Nephron (organoid): ENCODE measurements at regions not wholly inside any gene's neighbourhood (a gene's known extent, or its start where the extent isn't known, plus 50 kb on each side); places are given as distances from the start of the nearest gene placed in this dataset.
A peak's percentile ranks its signal among the peaks of the same experiment; 100 is the strongest.

Experiments
- H3K27ac Mint-ChIP-seq, 3 experiments: 2 replicates each; pipeline ENCODE4 v1.8.0; 2020; ENCODE audit warnings: mixed read lengths in 3 of 3, mild to moderate bottlenecking in 2 of 3, moderate library complexity in 1 of 3
- H3K27me3 Mint-ChIP-seq: 2 replicates; pipeline ENCODE4 v1.8.0; 2021; ENCODE audit warnings: low read depth, mild to moderate bottlenecking, moderate library complexity, mixed read lengths
- H3K36me3 Mint-ChIP-seq: 2 replicates; pipeline ENCODE4 v1.8.0; 2020; ENCODE audit warnings: low read depth, mixed read lengths
- H3K4me1 Mint-ChIP-seq: 2 replicates; pipeline ENCODE4 v1.8.0; 2020; ENCODE audit warnings: mixed read lengths
- H3K4me3 Mint-ChIP-seq, 3 experiments: 2 replicates each; pipeline ENCODE4 v1.8.0; 2020; ENCODE audit warnings: mild to moderate bottlenecking in 3 of 3, mixed read lengths in 3 of 3, moderate library complexity in 2 of 3
- H3K9me3 Mint-ChIP-seq: 2 replicates; pipeline ENCODE4 v1.8.0; 2020; ENCODE audit warnings: mixed read lengths
- CTCF ChIP-seq, 3 experiments: fragments of 200-600 bp; sonication (generic); IDR thresholded peaks; one replicate each; pipeline ENCODE4 v1.5.0; 2021; ENCODE audit warnings: antibody characterized with exemption in 3 of 3; ENCODE audit not compliant: unreplicated experiment in 3 of 3

- no peaks in the 10 kb centered on the region for H3K36me3 Mint-ChIP-seq
- H3K9me3 Mint-ChIP-seq, result no peaks in the 10 kb centered on the region
- H3K4me1 Mint-ChIP-seq, result no peaks in the 10 kb centered on the region
- TF ChIP-seq CTCF (IDR thresholded peaks at IDR 0.05; ENCODE audit: unreplicated experiment in 3 of 3), result no peak
- H3K27me3 Mint-ChIP-seq, result peaks cover 3% of the 10 kb centered on the region
- no peak overlapping the region for H3K4me3 Mint-ChIP-seq
- H3K27ac Mint-ChIP-seq, result no peak overlapping the region
Measured at GRCh38 chr5:40270274-40270845, 409.4 kb upstream of the PTGER4 start.

DNA sequence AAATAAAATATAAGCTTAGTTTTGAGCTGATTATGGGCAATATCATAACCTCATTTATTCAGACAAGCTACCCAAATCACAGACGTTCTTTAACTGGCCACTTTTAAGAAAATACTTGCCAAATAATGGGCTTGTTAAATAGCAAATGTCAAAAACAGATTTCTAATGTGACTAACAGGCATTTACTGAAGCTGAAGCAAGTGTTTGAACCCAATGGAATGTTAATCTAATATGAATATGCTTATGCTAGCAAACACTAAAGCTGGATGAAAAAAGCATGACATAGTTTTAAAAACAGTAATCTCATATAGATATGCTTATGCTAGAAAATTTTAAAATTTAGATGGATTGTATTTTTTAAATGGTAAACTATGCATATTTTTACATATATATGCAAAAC lies 411.6 kb upstream of the PTGER4 start:
- no peak overlapping the region for H3K27ac Mint-ChIP-seq
- H3K4me3 Mint-ChIP-seq, result no peak overlapping the region
- no peaks in the 10 kb centered on the region for H3K9me3 Mint-ChIP-seq
- no peak for TF ChIP-seq CTCF (IDR thresholded peaks at IDR 0.05; ENCODE audit: unreplicated experiment in 3 of 3)
- H3K36me3 Mint-ChIP-seq, result no peaks in the 10 kb centered on the region
- no peaks in the 10 kb centered on the region for H3K4me1 Mint-ChIP-seq
- H3K27me3 Mint-ChIP-seq, result peaks cover under 1% of the 10 kb centered on the region

DNA sequence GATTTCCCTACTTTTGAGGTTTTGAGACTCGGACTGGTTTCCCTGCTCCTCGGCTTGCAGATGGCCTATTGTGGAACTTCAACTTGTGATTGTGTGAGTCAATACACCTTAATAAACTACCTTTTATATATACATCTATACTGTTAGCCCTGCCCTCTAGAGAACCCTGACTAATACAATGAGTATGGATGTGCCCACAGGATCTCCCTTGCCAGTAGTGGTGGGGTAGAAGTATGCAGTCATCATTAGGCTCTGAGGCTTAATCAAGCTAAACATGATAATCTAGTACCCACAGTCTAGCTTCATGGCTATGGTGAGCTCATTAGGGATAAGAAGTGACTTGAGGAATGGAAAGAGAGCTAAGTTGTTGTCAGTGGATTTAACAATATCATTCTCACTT lies 412.8 kb upstream of the PTGER4 start:
- no peak overlapping the region for H3K27ac Mint-ChIP-seq
- H3K36me3 Mint-ChIP-seq, result no peaks in the 10 kb centered on the region

DNA sequence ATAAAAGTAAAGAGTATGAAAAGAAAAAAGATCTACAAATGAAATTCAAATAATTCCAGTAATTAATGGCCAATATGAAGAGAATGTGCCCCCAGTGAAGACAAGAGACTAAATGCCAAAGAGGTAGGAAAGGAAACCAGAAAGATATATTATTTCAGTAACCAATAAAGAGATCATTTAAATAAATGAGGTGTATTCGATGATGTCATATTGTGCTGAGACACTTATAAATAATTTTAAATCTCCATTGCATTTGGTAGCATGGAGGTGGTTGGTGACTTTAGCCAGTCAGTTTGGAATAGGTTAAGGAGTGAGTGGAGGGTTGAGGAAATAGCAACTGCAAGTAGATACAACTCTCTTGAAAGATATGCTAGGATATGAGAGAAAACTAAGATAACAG lies 417.7 kb upstream of the PTGER4 start:
- H3K4me3 Mint-ChIP-seq, result no peak overlapping the region

More for the DNA sequence above, 412.8 kb upstream of the PTGER4 start:
- H3K9me3 Mint-ChIP-seq, result no peaks in the 10 kb centered on the region
- H3K4me3 Mint-ChIP-seq, result no peak overlapping the region
- no peaks in the 10 kb centered on the region for H3K27me3 Mint-ChIP-seq
- H3K4me1 Mint-ChIP-seq, result no peaks in the 10 kb centered on the region
- no peak for TF ChIP-seq CTCF (IDR thresholded peaks at IDR 0.05; ENCODE audit: unreplicated experiment in 3 of 3)

DNA sequence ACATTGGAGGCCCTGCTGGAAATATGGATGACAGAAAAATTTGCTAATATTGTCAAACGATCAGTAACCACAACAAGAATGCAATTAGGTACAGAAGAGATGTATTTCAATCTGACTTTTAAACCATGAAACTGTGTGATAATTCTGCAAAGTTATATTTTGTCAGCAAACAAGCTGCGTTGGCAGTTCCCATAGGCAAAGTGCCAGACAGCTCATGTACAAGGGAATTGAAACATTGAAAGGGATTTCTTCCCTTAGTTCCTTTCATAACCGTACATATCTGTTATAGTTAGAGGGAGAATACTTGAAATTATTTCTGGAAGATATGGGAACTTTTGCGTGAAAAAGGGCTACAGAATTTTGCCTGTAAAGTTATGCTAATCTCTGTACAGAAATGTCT lies 419.4 kb upstream of the PTGER4 start:
- TF ChIP-seq CTCF (IDR thresholded peaks at IDR 0.05; ENCODE audit: unreplicated experiment in 3 of 3), result no peak
- no peaks in the 10 kb centered on the region for H3K9me3 Mint-ChIP-seq
- no peak overlapping the region for H3K4me3 Mint-ChIP-seq
- peaks cover 8% of the 10 kb centered on the region for H3K4me1 Mint-ChIP-seq
- H3K27me3 Mint-ChIP-seq, result no peaks in the 10 kb centered on the region
- peak overlapping the region in 1 of 3 experiments; percentile 29 for H3K27ac Mint-ChIP-seq
- no peaks in the 10 kb centered on the region for H3K36me3 Mint-ChIP-seq

More for the DNA sequence above, 417.7 kb upstream of the PTGER4 start:
- H3K4me1 Mint-ChIP-seq, result peaks cover 8% of the 10 kb centered on the region
- no peaks in the 10 kb centered on the region for H3K36me3 Mint-ChIP-seq
- no peaks in the 10 kb centered on the region for H3K27me3 Mint-ChIP-seq
- no peak overlapping the region for H3K27ac Mint-ChIP-seq
- no peak for TF ChIP-seq CTCF (IDR thresholded peaks at IDR 0.05; ENCODE audit: unreplicated experiment in 3 of 3)
- no peaks in the 10 kb centered on the region for H3K9me3 Mint-ChIP-seq

GRCh38 chr5:40258222-40258621 lies 421.5 kb upstream of the PTGER4 start:
- Mint-ChIP-seq H3K9me3 (peaks cover 3% of the 10 kb centered on the region), H3K27me3 (no peaks in the 10 kb centered on the region), H3K4me3 (no peak overlapping the region), H3K36me3 (no peaks in the 10 kb centered on the region), H3K4me1 (peaks cover 8% of the 10 kb centered on the region), H3K27ac (no peak overlapping the region)
- no peak for TF ChIP-seq CTCF (IDR thresholded peaks at IDR 0.05; ENCODE audit: unreplicated experiment in 3 of 3)
